Naive thymus-derived CD4-positive, alpha-beta T cell (primary cell): ENCODE measurements at regions not wholly inside any gene's neighbourhood (a gene's known extent, or its start where the extent isn't known, plus 50 kb on each side); places are given as distances from the start of the nearest gene placed in this dataset.

Experiments
- ATAC-seq: fragments of 150-1000 bp; cut with Tn5 transposase; 2 replicates; pipeline ENCODE4 v1.10.0; 2021; ENCODE audit warnings: mild to moderate bottlenecking, moderate library complexity
- CTCF ChIA-PET: fragments of 350-600 bp; sonication (Branson Sonifier 250); formaldehyde crosslinking; loops from one replicate; lab custom pipeline; 2021; ENCODE audit warnings: antibody characterized with exemption; lab: Charles Lee
- POLR2A ChIA-PET: fragments of 350-600 bp; sonication (Branson Sonifier 250); formaldehyde crosslinking; loops from one replicate; lab custom pipeline; 2021; ENCODE audit warnings: antibody characterized with exemption, inconsistent platforms; lab: Charles Lee
- DNase-seq, 9 donors: peaks; one replicate each; pipeline versions ENCODE4 v3.0.0 to v3.0.0-alpha.2; 2020 to 2022; ENCODE audit warnings: mixed read lengths in 1 of 9
- H3K27ac ChIP-seq: one replicate; pipeline ENCODE4 v1.7.0; 2013; ENCODE audit warnings: mild to moderate bottlenecking, low read depth, low read length, moderate library complexity
- H3K27me3 ChIP-seq, 2 donors: one replicate each; pipeline ENCODE4 v1.7.0; 2013; ENCODE audit warnings: low read length in 2 of 2, mild to moderate bottlenecking in 2 of 2, moderate library complexity in 2 of 2; ENCODE audit not compliant: control insufficient read depth in 2 of 2, insufficient read depth in 2 of 2
- H3K36me3 ChIP-seq, 3 experiments: 1 replicate in 2 of 3; 2 replicates in 1 of 3; pipeline ENCODE4 v1.7.0; 2013; ENCODE audit warnings: low read length in 3 of 3, mild to moderate bottlenecking in 3 of 3, moderate library complexity in 1 of 3; ENCODE audit not compliant: insufficient read depth in 3 of 3, control insufficient read depth in 2 of 3
- H3K4me1 ChIP-seq, 2 donors: one replicate each; pipeline ENCODE4 v1.7.0; 2013; ENCODE audit warnings: low read length in 2 of 2, mild to moderate bottlenecking in 2 of 2, moderate library complexity in 1 of 2; ENCODE audit not compliant: control insufficient read depth in 2 of 2, insufficient read depth in 2 of 2
- H3K4me3 ChIP-seq: 2 replicates; pipeline ENCODE4 v1.7.0; 2013; ENCODE audit warnings: mild to moderate bottlenecking, low read length
- H3K9me3 ChIP-seq, 3 experiments: 1 replicate in 2 of 3; 2 replicates in 1 of 3; pipeline ENCODE4 v1.7.0; 2013; ENCODE audit warnings: low read length in 3 of 3; ENCODE audit not compliant: control insufficient read depth in 2 of 3
- H3K27ac Mint-ChIP-seq, 9 donors: one replicate each; pipeline ENCODE4 v1.8.0; 2020 to 2022; ENCODE audit warnings: mixed read lengths in 9 of 9, mild to moderate bottlenecking in 8 of 9, moderate library complexity in 5 of 9, inconsistent platforms in 2 of 9
- H3K27me3 Mint-ChIP-seq, 5 donors: one replicate each; pipeline ENCODE4 v1.8.0; 2021 to 2022; ENCODE audit warnings: mixed read lengths in 5 of 5, mild to moderate bottlenecking in 1 of 5
- H3K36me3 Mint-ChIP-seq, 5 donors: one replicate each; pipeline ENCODE4 v1.8.0; 2020 to 2022; ENCODE audit warnings: mixed read lengths in 5 of 5, mild to moderate bottlenecking in 3 of 5, inconsistent platforms in 1 of 5
- H3K4me1 Mint-ChIP-seq, 7 donors: one replicate each; pipeline ENCODE4 v1.8.0; 2020 to 2022; ENCODE audit warnings: mixed read lengths in 7 of 7, mild to moderate bottlenecking in 3 of 7, inconsistent platforms in 1 of 7
- H3K4me3 Mint-ChIP-seq, 10 donors: one replicate each; pipeline ENCODE4 v1.8.0; 2020 to 2022; ENCODE audit warnings: mild to moderate bottlenecking in 10 of 10, mixed read lengths in 10 of 10, moderate library complexity in 6 of 10, inconsistent platforms in 2 of 10
- H3K9me3 Mint-ChIP-seq, 11 donors: one replicate each; pipeline ENCODE4 v1.8.0; 2020 to 2022; ENCODE audit warnings: mixed read lengths in 11 of 11, mild to moderate bottlenecking in 4 of 11, inconsistent platforms in 1 of 11, moderate library complexity in 1 of 11
- intact Hi-C, 2 donors: fragments of 100-400 bp; cut with micrococcal nuclease; formaldehyde crosslinking; loops; one replicate each; pipeline ENCODE4 v1.15.1; 2023

DNA sequence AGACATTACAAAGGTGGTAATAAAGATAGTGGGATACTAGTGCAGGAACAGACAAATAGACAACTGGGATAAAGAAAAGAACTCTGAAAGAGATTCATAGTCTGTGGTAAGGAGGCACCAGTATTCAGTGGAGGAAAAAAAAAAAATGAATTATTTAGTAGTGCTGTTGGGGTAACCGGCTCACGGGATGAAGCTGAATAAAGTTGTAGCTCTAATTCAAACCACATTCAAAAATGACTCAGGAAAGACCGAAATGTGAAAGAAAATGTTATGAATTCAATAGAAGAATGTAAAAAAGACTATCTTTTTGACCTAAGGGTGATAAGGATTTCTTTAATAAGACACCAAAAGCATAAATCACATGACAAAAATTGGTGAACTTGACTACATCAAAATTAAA, 83.1 kb upstream of the HABP2 start:
- DNase-seq (no peak), ATAC-seq (no peak)
- no peak overlapping the region for H3K4me3 Mint-ChIP-seq
- CTCF ChIA-PET, result no interaction called here
- H3K4me1 Mint-ChIP-seq, result no peaks in the 10 kb centered on the region
- Histone ChIP-seq H3K4me3 (no peak overlapping the region), H3K27me3 (no peaks in the 10 kb centered on the region), H3K27ac (no peak overlapping the region), H3K36me3 (no peaks in the 10 kb centered on the region), H3K9me3 (no peaks in the 10 kb centered on the region), H3K4me1 (no peaks in the 10 kb centered on the region)
- POLR2A ChIA-PET, result no interaction called here
- intact Hi-C loops, result no loop called here
- peaks cover 0 to 12% (median 1%) of the 10 kb centered on the region in 11 donors for H3K9me3 Mint-ChIP-seq
- H3K27me3 Mint-ChIP-seq, result peaks cover 0 to 21% (median 2%) of the 10 kb centered on the region in 5 donors
- H3K27ac Mint-ChIP-seq, result no peak overlapping the region
- H3K36me3 Mint-ChIP-seq, result no peaks in the 10 kb centered on the region

DNA sequence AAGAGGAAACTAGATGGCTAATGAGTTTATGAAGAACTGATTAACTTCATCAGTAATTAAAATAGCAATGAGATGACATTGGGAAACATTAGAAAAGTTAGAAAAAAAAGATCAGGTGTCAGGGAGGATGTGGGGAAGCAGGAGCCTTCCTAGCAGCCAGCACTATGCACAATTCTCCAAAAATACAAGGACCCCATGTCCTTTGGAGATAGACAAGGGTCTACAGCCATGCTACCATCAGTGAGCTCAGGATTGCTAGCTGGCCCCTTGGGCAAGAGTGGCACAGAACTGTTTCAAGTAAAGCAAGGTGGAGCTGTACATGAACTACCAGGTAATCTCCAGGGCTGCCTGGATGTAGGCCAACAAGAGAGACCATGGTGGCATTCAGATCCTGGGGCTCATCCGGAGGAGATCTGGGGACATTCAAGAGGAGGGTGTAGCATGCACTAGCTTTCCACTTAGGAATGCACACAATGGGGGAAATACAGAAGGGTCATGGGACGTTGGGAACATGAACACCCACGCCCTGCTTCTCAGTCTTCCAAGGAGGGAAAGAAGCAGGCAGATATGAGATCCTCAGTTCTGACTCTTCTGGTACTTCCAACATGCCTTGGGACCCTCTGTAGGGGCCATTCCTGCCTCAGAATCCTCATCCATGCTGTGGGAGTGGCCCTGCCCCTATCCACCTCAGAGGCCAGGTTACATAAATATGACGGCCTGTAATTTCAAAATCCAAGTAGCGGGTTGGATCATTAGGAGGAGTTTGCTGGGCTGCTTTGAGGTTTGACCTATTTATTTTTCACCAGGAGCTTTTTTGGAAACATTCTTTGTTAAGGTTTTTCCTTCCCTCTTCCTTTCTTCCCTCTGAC, 82.2 kb upstream of the HABP2 start:
- intact Hi-C loops, result no loop called here
- Histone ChIP-seq H3K9me3 (no peaks in the 10 kb centered on the region), H3K36me3 (no peaks in the 10 kb centered on the region), H3K4me1 (no peaks in the 10 kb centered on the region), H3K27ac (no peak overlapping the region), H3K27me3 (no peaks in the 10 kb centered on the region), H3K4me3 (no peak overlapping the region)
- no peak overlapping the region for H3K27ac Mint-ChIP-seq
- ChIA-PET CTCF (no interaction called here), POLR2A (no interaction called here)
- no peak overlapping the region for H3K4me3 Mint-ChIP-seq
- H3K4me1 Mint-ChIP-seq, result no peaks in the 10 kb centered on the region
- H3K36me3 Mint-ChIP-seq, result no peaks in the 10 kb centered on the region
- peaks cover 0 to 22% (median 0%) of the 10 kb centered on the region in 5 donors for H3K27me3 Mint-ChIP-seq
- DNase-seq (no peak), ATAC-seq (no peak)
- peaks cover 0 to 12% (median 1%) of the 10 kb centered on the region in 11 donors for H3K9me3 Mint-ChIP-seq

DNA sequence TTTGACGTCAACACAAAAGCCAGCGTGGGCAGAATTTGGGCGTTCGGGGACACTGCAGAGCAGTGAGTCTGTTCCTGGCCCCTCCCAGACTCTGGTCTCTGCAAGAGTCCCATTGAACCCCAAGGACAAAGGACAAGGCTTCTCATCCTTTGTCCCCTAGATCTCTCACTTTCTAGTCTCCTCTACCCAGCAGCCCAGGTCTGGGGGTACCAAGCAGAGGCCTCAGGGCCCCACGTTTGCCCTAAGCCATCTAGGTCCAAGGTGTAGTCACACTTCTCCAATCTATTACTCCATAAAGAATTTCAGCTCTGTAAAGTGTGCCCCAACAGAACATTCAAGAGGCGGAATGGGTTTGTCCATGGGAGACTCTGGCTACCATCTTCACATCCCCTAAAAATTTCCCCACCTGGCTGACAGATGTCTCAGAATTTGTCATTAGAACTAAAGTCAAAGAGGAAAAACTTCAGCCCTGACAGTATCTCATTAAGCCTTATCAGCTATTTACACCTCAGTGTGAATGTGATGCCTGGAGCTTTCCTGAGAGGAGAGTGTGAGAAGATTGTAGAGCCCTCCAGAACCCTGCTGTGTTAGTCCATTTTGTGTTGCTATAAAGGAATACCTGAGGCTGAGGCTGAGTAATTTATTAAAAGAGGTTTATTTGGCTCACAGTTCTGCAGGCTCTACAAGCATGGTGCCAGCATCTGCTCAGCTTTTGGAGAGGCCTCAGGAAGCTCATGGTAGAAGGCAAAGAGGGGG, 81.4 kb upstream of the HABP2 start:
- Mint-ChIP-seq H3K9me3 (peaks cover 0 to 10% (median 1%) of the 10 kb centered on the region in 11 donors), H3K27ac (no peak overlapping the region), H3K4me1 (no peaks in the 10 kb centered on the region), H3K4me3 (no peak overlapping the region), H3K27me3 (peaks cover 0 to 23% (median 5%) of the 10 kb centered on the region in 5 donors), H3K36me3 (no peaks in the 10 kb centered on the region)
- Histone ChIP-seq H3K4me3 (no peak overlapping the region), H3K9me3 (no peaks in the 10 kb centered on the region), H3K27ac (no peak overlapping the region), H3K27me3 (no peaks in the 10 kb centered on the region), H3K4me1 (no peaks in the 10 kb centered on the region), H3K36me3 (no peaks in the 10 kb centered on the region)
- ChIA-PET POLR2A (no interaction called here), CTCF (no interaction called here)
- DNase-seq, result no peak
- intact Hi-C loops, result no loop called here
- no peak for ATAC-seq

DNA sequence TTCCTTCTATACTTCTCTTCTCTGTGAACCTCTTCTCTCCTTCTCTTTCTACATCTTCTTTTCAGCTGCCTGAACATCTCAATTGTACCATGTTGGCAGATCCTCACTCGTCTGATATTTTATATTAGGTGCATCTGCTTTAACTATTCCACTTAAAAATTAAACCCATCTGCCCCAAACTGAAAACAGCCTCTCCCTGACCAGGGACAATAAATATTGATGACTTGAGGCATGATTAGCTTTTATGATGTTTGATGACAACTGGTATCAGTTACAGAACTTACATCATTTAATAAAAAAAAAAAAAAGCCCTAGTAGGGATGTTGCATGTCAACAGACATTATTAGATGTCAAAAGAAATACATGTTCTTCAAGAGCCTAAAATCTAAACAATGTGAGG, 79.8 kb upstream of the HABP2 start:
- CTCF ChIA-PET, result no interaction called here
- POLR2A ChIA-PET, result no interaction called here
- ATAC-seq, result no peak
- Histone ChIP-seq H3K36me3 (no peaks in the 10 kb centered on the region), H3K27me3 (no peaks in the 10 kb centered on the region), H3K9me3 (no peaks in the 10 kb centered on the region), H3K27ac (no peak overlapping the region), H3K4me3 (no peak overlapping the region), H3K4me1 (no peaks in the 10 kb centered on the region)
- DNase-seq, result no peak
- intact Hi-C loops, result no loop called here
- H3K36me3 Mint-ChIP-seq, result no peaks in the 10 kb centered on the region
- peaks cover 0 to 7% (median 1%) of the 10 kb centered on the region in 11 donors for H3K9me3 Mint-ChIP-seq
- H3K27ac Mint-ChIP-seq, result no peak overlapping the region
- no peaks in the 10 kb centered on the region for H3K4me1 Mint-ChIP-seq
- peaks cover 0 to 25% (median 5%) of the 10 kb centered on the region in 5 donors for H3K27me3 Mint-ChIP-seq
- no peak overlapping the region for H3K4me3 Mint-ChIP-seq

DNA sequence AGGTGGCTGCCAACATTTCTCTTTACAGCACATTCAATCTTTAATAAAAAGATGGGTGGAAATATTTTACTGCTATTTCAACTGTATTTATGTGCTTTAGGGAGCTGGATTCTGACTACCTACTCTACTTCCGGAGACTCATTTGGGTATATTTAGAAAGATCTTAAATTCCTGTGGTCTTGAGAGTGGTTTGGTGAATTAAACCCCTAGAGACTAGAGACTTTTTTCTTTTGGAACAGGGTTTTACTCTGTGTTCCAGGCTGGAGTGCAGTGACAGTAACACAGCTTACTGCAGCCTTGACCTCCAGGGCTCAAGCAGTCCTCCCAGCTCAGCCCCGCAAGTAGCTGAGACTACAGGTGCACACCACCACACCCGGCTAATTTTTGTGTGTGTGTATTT, 79.0 kb upstream of the HABP2 start:
- H3K4me1 ChIP-seq, result no peaks in the 10 kb centered on the region
- no peaks in the 10 kb centered on the region for H3K4me1 Mint-ChIP-seq
- H3K36me3 ChIP-seq, result no peaks in the 10 kb centered on the region
- no peak overlapping the region for H3K27ac ChIP-seq
- peaks cover 0 to 8% (median 5%) of the 10 kb centered on the region in 11 donors for H3K9me3 Mint-ChIP-seq
- H3K27ac Mint-ChIP-seq, result no peak overlapping the region
- POLR2A ChIA-PET, result no interaction called here
- H3K9me3 ChIP-seq, result no peaks in the 10 kb centered on the region
- H3K27me3 Mint-ChIP-seq, result peaks cover 0 to 25% (median 5%) of the 10 kb centered on the region in 5 donors
- DNase-seq, result no peak
- no peaks in the 10 kb centered on the region for H3K27me3 ChIP-seq
- intact Hi-C loops, result no loop called here
- no peak for ATAC-seq
- H3K4me3 ChIP-seq, result no peak overlapping the region
- CTCF ChIA-PET, result no interaction called here
- no peaks in the 10 kb centered on the region for H3K36me3 Mint-ChIP-seq
- no peak overlapping the region for H3K4me3 Mint-ChIP-seq

DNA sequence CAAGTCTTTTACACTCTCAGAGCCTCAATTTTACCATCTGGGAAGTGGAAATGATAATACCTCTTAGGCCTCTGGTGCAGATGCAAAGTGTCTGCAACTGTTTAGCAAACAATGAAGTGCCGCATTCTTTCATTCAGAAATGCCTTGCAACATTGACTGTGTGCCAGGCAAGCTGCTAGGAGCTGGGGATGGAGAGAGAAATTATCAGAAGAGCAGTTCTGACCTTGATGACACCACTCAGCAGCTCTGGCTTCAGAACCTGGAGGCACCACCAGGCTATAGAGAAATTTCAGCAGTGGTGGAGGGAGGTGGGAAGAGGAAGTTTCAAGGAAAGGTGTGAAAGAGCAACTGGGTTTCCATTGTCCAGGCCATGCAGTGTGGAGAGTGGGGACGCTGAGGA, 78.1 kb upstream of the HABP2 start:
- ChIA-PET CTCF (no interaction called here), POLR2A (no interaction called here)
- intact Hi-C loops, result no loop called here
- ATAC-seq, result no peak
- Mint-ChIP-seq H3K27me3 (peaks cover 0 to 25% (median 5%) of the 10 kb centered on the region in 5 donors), H3K36me3 (peaks cover 0 to 5% (median 0%) of the 10 kb centered on the region in 5 donors), H3K4me3 (no peak overlapping the region), H3K9me3 (peaks cover 0 to 17% (median 6%) of the 10 kb centered on the region in 11 donors), H3K4me1 (no peaks in the 10 kb centered on the region), H3K27ac (no peak overlapping the region)
- DNase-seq, result no peak
- Histone ChIP-seq H3K4me3 (no peak overlapping the region), H3K27me3 (no peaks in the 10 kb centered on the region), H3K9me3 (peaks cover 0 to 6% (median 0%) of the 10 kb centered on the region in 3 experiments), H3K4me1 (no peaks in the 10 kb centered on the region), H3K36me3 (no peaks in the 10 kb centered on the region), H3K27ac (no peak overlapping the region)
